Astrocyte of the hippocampus (primary cell): ENCODE measurements at regions not wholly inside any gene's neighbourhood (a gene's known extent, or its start where the extent isn't known, plus 50 kb on each side); places are given as distances from the start of the nearest gene placed in this dataset.

Source experiments
- DNase-seq: peaks from one replicate; pipeline ENCODE4 v3.0.0; 2011; ENCODE audit warnings: low read depth, low spot score

- DNase-seq, result no peak
Observed at GRCh38 chr4:24060932-24061331, 171.1 kb upstream of the PPARGC1A start.

GRCh38 chr4:24059839-24060238 is 170.0 kb upstream of the PPARGC1A start:
- DNase-seq, result no peak

- no peak for DNase-seq
Observed at GRCh38 chr4:24057915-24058559, 168.2 kb upstream of the PPARGC1A start.

- no peak for DNase-seq
Observed at GRCh38 chr4:24056289-24056688, 166.4 kb upstream of the PPARGC1A start.

- DNase-seq, result no peak
Observed at GRCh38 chr4:24055623-24056022, 165.8 kb upstream of the PPARGC1A start.

DNA sequence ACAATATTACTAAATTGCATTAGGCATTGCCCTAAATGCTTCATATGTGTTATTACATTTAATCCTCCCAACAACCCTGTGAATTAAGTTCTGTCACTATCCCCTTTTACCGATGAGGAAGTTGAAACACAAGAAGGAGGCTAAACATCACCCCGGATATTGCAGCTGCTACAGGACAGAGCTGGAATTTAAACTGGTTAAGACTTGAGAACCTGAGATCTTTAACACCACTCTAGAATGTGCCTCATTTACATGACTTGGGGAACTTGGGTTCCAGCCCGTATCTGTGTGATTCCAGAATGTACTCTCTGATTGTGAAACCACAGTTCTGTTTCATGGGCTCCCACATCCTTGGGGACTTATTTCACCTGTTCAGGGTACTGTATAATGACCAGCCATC is 165.1 kb upstream of the PPARGC1A start:
- DNase-seq, result no peak

- DNase-seq, result no peak
Observed at GRCh38 chr4:24053934-24054333, 164.1 kb upstream of the PPARGC1A start.

- DNase-seq, result no peak
Observed at GRCh38 chr4:24044610-24045589, 155.1 kb upstream of the PPARGC1A start.

- DNase-seq, result peak; percentile 13
Observed at GRCh38 chr4:24042094-24042493, 152.2 kb upstream of the PPARGC1A start.

DNA sequence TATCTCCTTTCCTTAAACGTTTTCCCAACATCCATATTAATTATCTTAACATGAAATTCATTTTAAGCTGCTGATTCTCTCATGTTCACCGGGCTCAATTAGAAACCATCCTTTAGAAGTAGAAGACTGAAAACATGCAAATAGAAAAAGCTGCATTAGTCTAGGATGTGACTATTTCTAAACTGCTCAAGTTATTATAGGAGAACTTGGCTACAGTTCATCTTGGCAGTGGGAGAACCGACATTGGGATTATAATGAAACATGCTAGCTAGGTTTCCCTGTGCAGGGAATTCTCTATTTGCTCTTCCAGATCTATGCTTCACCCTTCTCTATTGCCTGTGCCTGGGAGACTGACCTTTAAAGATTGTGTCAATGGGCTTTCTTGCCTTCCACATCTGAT is 151.0 kb upstream of the PPARGC1A start:
- no peak for DNase-seq

DNA sequence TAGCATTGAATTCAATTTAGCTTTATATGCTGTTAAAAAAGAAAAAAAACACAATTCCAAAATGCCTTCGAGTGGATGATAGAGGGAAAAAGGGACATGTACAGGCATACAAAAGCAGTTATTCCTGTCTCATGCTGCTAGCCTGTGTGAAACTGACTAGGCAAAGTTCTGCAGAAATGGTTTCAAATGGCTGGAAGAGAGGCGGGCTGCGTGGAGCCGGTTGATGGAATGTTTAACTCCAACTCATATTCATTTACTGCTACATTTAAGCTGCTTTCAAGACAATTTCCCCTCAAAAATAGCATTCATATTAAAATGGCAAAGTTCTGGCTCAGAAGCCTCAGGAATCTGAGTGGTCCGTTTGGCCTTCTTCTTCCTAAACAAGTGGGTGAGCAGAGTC is 143.8 kb upstream of the PPARGC1A start:
- DNase-seq, result no peak

- DNase-seq, result peak; percentile 22
Observed at GRCh38 chr4:24032371-24032989, 142.6 kb upstream of the PPARGC1A start.

GRCh38 chr4:24026596-24026995 is 136.7 kb upstream of the PPARGC1A start:
- no peak for DNase-seq

GRCh38 chr4:24024605-24025004 is 134.8 kb upstream of the PPARGC1A start:
- no peak for DNase-seq

GRCh38 chr4:24024157-24024556 is 134.3 kb upstream of the PPARGC1A start:
- peak; percentile 46 for DNase-seq

GRCh38 chr4:24015782-24016181 is 125.9 kb upstream of the PPARGC1A start:
- no peak for DNase-seq

- peak; percentile 76 for DNase-seq
Observed at GRCh38 chr4:24013668-24014422, 124.0 kb upstream of the PPARGC1A start.

DNA sequence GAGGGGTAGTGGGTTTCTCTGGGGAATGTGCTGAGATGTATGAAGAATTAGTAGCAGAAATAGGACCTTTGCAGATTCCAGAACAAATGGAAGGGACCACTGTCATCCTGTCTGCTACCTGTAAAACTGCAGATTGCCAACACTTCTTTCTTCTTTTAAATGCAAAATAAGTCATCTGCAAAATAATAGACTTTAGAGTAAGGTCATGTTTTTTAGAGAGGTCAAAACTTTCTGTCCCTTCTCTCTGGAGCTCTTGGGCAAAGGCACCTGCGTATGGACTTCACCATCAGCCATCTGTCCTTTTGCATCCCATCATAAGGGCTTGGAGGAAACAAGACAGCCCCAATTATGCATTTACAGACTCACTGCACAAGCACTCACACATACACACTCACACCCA is 121.1 kb upstream of the PPARGC1A start:
- DNase-seq, result no peak

GRCh38 chr4:24010573-24010972 is 120.7 kb upstream of the PPARGC1A start:
- DNase-seq, result no peak

DNA sequence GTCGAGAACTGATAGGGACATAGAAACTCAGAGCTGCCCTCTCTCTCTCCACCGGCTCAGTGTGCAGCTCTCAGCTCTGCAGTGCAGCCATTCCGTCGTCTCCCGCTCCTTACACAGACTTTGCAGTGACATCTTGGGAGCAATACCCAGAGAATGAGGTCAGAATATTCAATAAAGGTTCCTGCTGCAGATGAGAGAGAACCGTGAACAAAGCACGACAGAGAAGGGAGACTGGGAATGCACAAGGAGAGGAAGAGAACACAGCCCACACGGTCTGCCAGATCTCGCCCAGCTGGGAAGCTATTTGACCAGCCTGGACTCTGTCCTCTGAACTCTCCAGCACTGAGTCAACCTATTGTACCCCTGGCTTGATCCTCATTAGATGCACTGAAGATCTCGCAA is 118.0 kb upstream of the PPARGC1A start:
- DNase-seq, result peak; percentile 49

- no peak for DNase-seq
Observed at GRCh38 chr4:24006269-24006668, 116.4 kb upstream of the PPARGC1A start.

GRCh38 chr4:24003926-24004325 is 114.1 kb upstream of the PPARGC1A start:
- peak; percentile 22 for DNase-seq
